SK-N-SH treated with all-trans-retinoic acid at 6 μM for 48 hours (cell line): ENCODE measurements at regions not wholly inside any gene's neighbourhood (a gene's known extent, or its start where the extent isn't known, plus 50 kb on each side); places are given as distances from the start of the nearest gene placed in this dataset.

ENCODE experiments used
- ATAC-seq: fragments of 200-7000 bp; cut with Tn5 transposase; 3 replicates; pipeline ENCODE4 v1.9.1; 2020; ENCODE audit warnings: mild to moderate bottlenecking, moderate library complexity
- ARNTL ChIP-seq: fragments of 450-650 bp; formaldehyde crosslinking; IDR thresholded peaks from 2 replicates; pipeline ENCODE4 v1.5.0; 2020; ENCODE audit warnings: low read depth, mild to moderate bottlenecking, moderate library complexity, borderline replicate concordance
- BACH2 ChIP-seq: fragments of 250-450 bp; sonication (Bioruptor Pico); IDR thresholded peaks from 2 replicates; pipeline ENCODE4 v1.9.0; 2021; ENCODE audit warnings: mild to moderate bottlenecking, borderline replicate concordance
- CREB5 ChIP-seq: fragments of 250-450 bp; sonication (Bioruptor Pico); IDR thresholded peaks from 2 replicates; pipeline ENCODE4 v1.5.1; 2020; ENCODE audit warnings: low read depth, mild to moderate bottlenecking, moderate library complexity
- CSDC2 ChIP-seq: fragments of 250-450 bp; sonication (Bioruptor Pico); IDR thresholded peaks from 2 replicates; pipeline ENCODE4 v1.5.0; 2020; ENCODE audit warnings: mild to moderate bottlenecking, moderate library complexity
- CSRNP3 ChIP-seq: fragments of 250-450 bp; sonication (Bioruptor Pico); IDR thresholded peaks from 2 replicates; pipeline ENCODE4 v1.5.1; 2021; ENCODE audit warnings: mild to moderate bottlenecking, moderate library complexity
- ESRRG ChIP-seq: fragments of 250-450 bp; sonication (Bioruptor Pico); IDR thresholded peaks from 2 replicates; pipeline ENCODE4 v1.6.1; 2021; ENCODE audit warnings: mild to moderate bottlenecking
- ISL1 ChIP-seq: fragments of 250-450 bp; sonication (Bioruptor Pico); IDR thresholded peaks from 2 replicates; pipeline ENCODE4 v2.1.2; 2022; ENCODE audit warnings: mild to moderate bottlenecking, moderate library complexity
- PATZ1 ChIP-seq: fragments of 250-450 bp; sonication (Bioruptor Pico); IDR thresholded peaks from 2 replicates; pipeline ENCODE4 v1.8.0; 2020; ENCODE audit warnings: mild to moderate bottlenecking, moderate library complexity, borderline replicate concordance
- PPARA ChIP-seq: fragments of 250-450 bp; sonication (Bioruptor Pico); IDR thresholded peaks from 2 replicates; pipeline ENCODE4 v1.5.0; 2020; ENCODE audit warnings: mild to moderate bottlenecking, borderline replicate concordance
- RARB ChIP-seq: fragments of 250-450 bp; sonication (Bioruptor Pico); IDR thresholded peaks from 2 replicates; pipeline ENCODE4 v1.8.0; 2021; ENCODE audit warnings: mild to moderate bottlenecking, moderate library complexity
- SNAI2 ChIP-seq: fragments of 250-450 bp; sonication (Bioruptor Pico); IDR thresholded peaks from 2 replicates; pipeline ENCODE4 v1.5.0; 2020; ENCODE audit warnings: mild to moderate bottlenecking, moderate library complexity
- TOX ChIP-seq: fragments of 250-450 bp; sonication (Bioruptor Pico); IDR thresholded peaks from 2 replicates; pipeline ENCODE4 v1.8.0; 2021; ENCODE audit warnings: mild to moderate bottlenecking, moderate library complexity, borderline replicate concordance
- TSHZ2 ChIP-seq: fragments of 250-450 bp; sonication (Bioruptor Pico); IDR thresholded peaks from 2 replicates; pipeline ENCODE4 v1.5.0; 2020; ENCODE audit warnings: mild to moderate bottlenecking, moderate library complexity
- ZC3H10 ChIP-seq: fragments of 250-450 bp; sonication (Bioruptor Pico); IDR thresholded peaks from 2 replicates; pipeline ENCODE4 v1.5.1; 2021; ENCODE audit warnings: mild to moderate bottlenecking, moderate library complexity
- ZFP30 ChIP-seq: fragments of 450-650 bp; formaldehyde crosslinking; IDR thresholded peaks from 2 replicates; pipeline ENCODE4 v1.5.0; 2022; ENCODE audit warnings: mild to moderate bottlenecking, moderate library complexity
- ZNF565 ChIP-seq: fragments of 450-650 bp; formaldehyde crosslinking; conservative IDR thresholded peaks from 2 replicates; pipeline ENCODE4 v1.5.0; 2020; ENCODE audit warnings: low read depth, mild to moderate bottlenecking, moderate library complexity
- ZNF70 ChIP-seq: fragments of 450-650 bp; formaldehyde crosslinking; IDR thresholded peaks from 2 replicates; pipeline ENCODE4 v1.5.0; 2020; ENCODE audit warnings: mild to moderate bottlenecking, moderate library complexity

GRCh38 chr2:7816233-7816632 is 865.6 kb upstream of the ID2 start:
- no peak for TF ChIP-seq TSHZ2 (CRISPR knock-in tag)
- TF ChIP-seq ZNF565 (CRISPR knock-in tag) = no peak
- TF ChIP-seq CSDC2 (CRISPR knock-in tag) = no peak
- TF ChIP-seq ARNTL (CRISPR knock-in tag) = no peak
- TF ChIP-seq CSRNP3 = no peak
- TF ChIP-seq ESRRG (CRISPR knock-in tag) = no peak
- no peak for TF ChIP-seq PATZ1 (CRISPR knock-in tag)
- no peak for ATAC-seq

- no peak for ATAC-seq
Measured at GRCh38 chr2:7816944-7817343, 864.9 kb upstream of the ID2 start.

More at GRCh38 chr2:7816944-7817343, 864.9 kb upstream of the ID2 start:
- no peak for TF ChIP-seq CSRNP3
- TF ChIP-seq PATZ1 (CRISPR knock-in tag) = no peak
- no peak for TF ChIP-seq CREB5
- no peak for TF ChIP-seq ZC3H10
- TF ChIP-seq ZNF565 (CRISPR knock-in tag) = no peak
- TF ChIP-seq RARB = no peak
- no peak for TF ChIP-seq ISL1 (CRISPR knock-in tag)
- no peak for TF ChIP-seq TOX (CRISPR knock-in tag)
- TF ChIP-seq ESRRG (CRISPR knock-in tag) = no peak
- no peak for TF ChIP-seq ZFP30 (CRISPR knock-in tag)
- no peak for TF ChIP-seq TSHZ2 (CRISPR knock-in tag)
- TF ChIP-seq SNAI2 (CRISPR knock-in tag) = no peak
- TF ChIP-seq ZNF70 (CRISPR knock-in tag) = no peak
- TF ChIP-seq ARNTL (CRISPR knock-in tag) = no peak
- TF ChIP-seq BACH2 (CRISPR knock-in tag) = no peak
- TF ChIP-seq PPARA (CRISPR knock-in tag) = no peak
- TF ChIP-seq, all 23 proteins: peak for 0
